Neural progenitor cell (in vitro differentiated cells): ENCODE measurements at regions not wholly inside any gene's neighbourhood (a gene's known extent, or its start where the extent isn't known, plus 50 kb on each side); places are given as distances from the start of the nearest gene placed in this dataset.

Source experiments
- EZH2 ChIP-seq: fragments of 200-600 bp; sonication (generic); IDR thresholded peaks from 2 replicates; pipeline ENCODE4 v1.6.1; 2017; ENCODE audit warnings: antibody characterized with exemption, mild to moderate bottlenecking, moderate library complexity
- EZH2phosphoT487 ChIP-seq: fragments of 200-600 bp; sonication (generic); IDR thresholded peaks from 2 replicates; pipeline ENCODE4 v1.6.1; 2017; ENCODE audit warnings: antibody characterized with exemption
- TF ChIP-seq, protein P1 (sequence below): fragments of 200-600 bp; sonication (generic); IDR thresholded peaks from 2 replicates; pipeline ENCODE4 v1.5.1; 2017; ENCODE audit warnings: antibody characterized with exemption, mild to moderate bottlenecking

DNA sequence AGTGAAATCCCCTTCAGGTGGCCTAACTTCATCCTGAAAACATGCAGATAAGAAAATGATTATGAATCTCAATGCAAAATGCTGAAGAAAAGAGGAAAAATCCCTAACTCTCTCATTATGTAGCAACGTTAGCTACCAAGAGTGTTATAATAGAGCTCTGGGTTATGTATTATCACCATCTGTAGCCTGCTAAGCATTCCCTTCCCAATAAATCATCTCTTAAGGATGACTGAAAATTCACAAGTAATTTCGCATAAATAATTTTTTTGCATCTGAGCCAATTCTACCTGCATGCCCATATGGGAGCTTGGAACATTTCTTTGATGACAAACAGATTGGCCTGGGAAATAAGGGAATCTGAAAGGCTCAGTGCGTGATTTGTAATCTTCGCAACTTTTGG is 216.1 kb downstream of the HTR7 start:
- TF ChIP-seq, protein P1, sequence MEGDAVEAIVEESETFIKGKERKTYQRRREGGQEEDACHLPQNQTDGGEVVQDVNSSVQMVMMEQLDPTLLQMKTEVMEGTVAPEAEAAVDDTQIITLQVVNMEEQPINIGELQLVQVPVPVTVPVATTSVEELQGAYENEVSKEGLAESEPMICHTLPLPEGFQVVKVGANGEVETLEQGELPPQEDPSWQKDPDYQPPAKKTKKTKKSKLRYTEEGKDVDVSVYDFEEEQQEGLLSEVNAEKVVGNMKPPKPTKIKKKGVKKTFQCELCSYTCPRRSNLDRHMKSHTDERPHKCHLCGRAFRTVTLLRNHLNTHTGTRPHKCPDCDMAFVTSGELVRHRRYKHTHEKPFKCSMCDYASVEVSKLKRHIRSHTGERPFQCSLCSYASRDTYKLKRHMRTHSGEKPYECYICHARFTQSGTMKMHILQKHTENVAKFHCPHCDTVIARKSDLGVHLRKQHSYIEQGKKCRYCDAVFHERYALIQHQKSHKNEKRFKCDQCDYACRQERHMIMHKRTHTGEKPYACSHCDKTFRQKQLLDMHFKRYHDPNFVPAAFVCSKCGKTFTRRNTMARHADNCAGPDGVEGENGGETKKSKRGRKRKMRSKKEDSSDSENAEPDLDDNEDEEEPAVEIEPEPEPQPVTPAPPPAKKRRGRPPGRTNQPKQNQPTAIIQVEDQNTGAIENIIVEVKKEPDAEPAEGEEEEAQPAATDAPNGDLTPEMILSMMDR: no peak
- TF ChIP-seq EZH2phosphoT487 (no peak), EZH2 (no peak)
